ENCODE measurements at regions not wholly inside any gene's neighbourhood (a gene's known extent, or its start where the extent isn't known, plus 50 kb on each side); places are given as distances from the start of the nearest gene placed in this dataset.

GRCh38 chr14:49240383-49240782 lies 345.8 kb downstream of the RPS29 start:
- no peak for TF ChIP-seq CTCF (conservative IDR thresholded peaks at IDR 0.05)
- TF ChIP-seq EZH2 (IDR thresholded peaks at IDR 0.05; ENCODE audit: low read depth): no peak

Data from PC-9 (cell line).